HK-2 (cell line): ENCODE measurements at regions not wholly inside any gene's neighbourhood (a gene's known extent, or its start where the extent isn't known, plus 50 kb on each side); places are given as distances from the start of the nearest gene placed in this dataset.
"Not testable (repeated sequence)": the region's sequence is repeated elsewhere in the genome, so short reads cannot be mapped to it uniquely, and the experiment has no call there.

Experiments
- DNase-seq: peaks from one replicate; pipeline ENCODE4 v3.0.0-alpha.2; 2018; ENCODE audit not compliant: unreplicated experiment

DNA sequence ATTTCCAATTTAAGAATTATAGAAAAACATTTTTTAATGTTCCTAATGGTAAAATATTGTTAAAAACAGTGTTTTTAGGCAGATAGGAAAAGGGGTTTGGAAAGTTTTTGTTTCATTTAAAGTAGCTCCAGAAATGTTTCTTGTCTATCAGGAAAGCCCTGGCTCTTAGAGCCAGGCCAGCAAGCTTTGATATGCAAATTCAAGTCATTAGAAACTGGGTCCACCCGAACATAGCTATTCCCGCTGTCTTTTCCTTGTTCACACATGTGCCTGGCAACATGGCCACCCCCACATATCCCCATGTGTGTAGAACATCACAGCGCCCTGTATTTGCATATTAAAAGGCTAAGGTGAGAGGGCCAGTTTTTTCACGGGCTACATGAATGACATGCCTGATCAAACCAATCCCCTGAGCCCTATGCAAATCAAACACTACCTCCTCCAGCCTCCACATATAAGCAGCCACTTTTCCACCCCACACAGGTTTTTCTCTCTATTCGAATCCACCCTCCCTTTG, 925.3 kb upstream of the CDH10 start:
- no peak for DNase-seq

GRCh38 chr5:25568989-25569625, 924.3 kb upstream of the CDH10 start:
- DNase-seq, result no peak

- DNase-seq, result no peak
Observed at GRCh38 chr5:25568294-25568693, 923.5 kb upstream of the CDH10 start.

GRCh38 chr5:25567881-25568280, 923.1 kb upstream of the CDH10 start:
- DNase-seq, result no peak

GRCh38 chr5:25562656-25563055, 917.9 kb upstream of the CDH10 start:
- no peak for DNase-seq

- no peak for DNase-seq
Observed at GRCh38 chr5:25554077-25554476, 909.3 kb upstream of the CDH10 start.

GRCh38 chr5:25552871-25553481, 908.2 kb upstream of the CDH10 start:
- no peak for DNase-seq

DNA sequence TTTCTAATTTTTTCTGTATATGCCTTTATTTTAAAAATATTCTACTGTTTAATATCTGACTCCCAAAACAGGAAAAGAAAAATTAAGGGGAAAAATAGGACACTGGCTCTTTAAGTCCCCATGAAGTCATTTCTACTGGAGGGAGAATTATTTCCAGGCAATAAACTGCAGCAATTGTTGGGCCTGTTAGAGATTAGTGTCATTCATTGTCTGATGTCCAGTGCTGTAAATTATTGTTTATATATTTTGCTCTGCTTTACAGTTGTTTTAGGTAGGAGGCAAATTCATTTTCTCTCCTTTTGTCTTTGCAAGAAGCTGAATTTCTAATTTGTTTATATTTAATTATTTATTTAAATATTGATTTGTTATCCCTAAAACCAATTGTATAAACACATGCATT, 906.0 kb upstream of the CDH10 start:
- DNase-seq, result no peak

- peak; percentile 11 for DNase-seq
Observed at GRCh38 chr5:25544652-25545249, 900.0 kb upstream of the CDH10 start.

DNA sequence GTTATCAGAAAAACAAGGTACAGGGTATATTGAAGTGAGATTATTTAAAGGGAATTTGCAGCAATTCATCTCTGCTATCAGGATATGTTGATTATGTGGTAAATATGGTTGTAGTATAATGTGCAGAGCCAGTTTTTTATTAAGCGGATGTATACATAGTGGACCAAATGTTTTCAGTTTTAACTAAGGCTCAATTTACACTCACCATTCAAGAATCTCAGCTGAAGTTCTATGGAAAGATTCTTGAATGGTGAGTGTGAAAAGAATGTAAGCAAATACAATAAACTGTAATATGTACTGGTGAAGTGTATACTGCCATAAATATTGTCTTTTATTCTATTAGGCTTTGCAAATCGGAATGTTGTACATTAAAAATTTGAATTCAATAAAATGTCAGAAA, 895.9 kb upstream of the CDH10 start:
- no peak for DNase-seq

- no peak for DNase-seq
Observed at GRCh38 chr5:25539536-25539935, 894.8 kb upstream of the CDH10 start.

DNA sequence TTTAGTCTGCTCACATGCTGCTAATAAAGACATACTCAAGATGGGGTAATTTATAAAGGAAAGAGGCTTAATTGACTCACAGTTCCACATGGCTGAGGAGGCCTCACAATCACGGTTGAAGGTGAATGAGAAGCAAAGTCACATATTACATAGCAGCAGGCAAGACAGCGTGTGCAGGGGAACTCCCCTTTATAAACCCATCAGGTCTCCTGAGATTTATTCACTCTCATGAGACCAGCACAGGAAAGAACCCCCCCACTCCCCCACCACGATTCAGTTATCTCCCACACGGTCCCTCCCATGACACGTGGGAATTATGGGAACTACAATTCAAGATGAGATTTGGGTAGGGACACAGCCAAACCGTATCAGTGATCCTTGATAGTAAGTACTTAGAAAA, 891.7 kb upstream of the CDH10 start:
- DNase-seq, result not testable (repeated sequence)

DNA sequence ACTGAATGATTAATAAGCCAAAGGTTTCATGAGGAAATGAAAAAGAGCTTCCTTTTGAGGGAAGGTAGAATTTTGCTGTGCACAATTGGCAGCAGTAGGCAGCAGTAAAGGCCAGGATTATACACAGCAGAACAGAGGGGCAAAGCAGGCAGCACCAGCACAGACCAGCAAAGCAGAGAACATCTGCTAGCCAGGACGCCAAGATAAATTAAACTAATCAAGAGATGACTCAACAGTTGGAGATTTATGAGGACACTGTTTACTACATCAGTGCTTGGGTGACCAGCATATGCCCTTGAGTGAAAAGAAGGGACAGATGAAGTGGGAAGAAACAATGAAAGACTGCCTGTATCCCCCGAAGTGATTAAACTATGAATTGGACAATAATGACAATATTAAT, 871.4 kb upstream of the CDH10 start:
- DNase-seq, result no peak

- no peak for DNase-seq
Observed at GRCh38 chr5:25515525-25515924, 870.7 kb upstream of the CDH10 start.

DNA sequence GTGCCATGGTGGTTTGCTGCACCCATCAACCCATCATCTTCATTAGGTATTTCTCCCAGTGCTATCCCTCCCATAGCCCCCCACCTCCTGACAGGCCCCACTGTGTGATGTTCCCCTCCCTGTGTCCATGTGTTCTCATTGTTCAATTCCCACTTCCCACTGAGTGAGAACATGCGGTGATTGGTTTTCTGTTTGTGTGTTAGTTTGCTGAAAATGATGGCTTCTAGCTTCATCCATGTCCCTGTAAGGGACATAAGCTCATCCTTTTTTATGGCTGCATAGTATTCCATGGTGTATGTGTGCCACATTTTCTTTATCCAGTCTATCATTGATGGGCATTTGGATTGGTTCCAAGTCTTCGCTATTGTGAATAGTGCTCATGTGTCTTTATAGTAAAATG, 865.9 kb upstream of the CDH10 start:
- DNase-seq, result not testable (repeated sequence)

DNA sequence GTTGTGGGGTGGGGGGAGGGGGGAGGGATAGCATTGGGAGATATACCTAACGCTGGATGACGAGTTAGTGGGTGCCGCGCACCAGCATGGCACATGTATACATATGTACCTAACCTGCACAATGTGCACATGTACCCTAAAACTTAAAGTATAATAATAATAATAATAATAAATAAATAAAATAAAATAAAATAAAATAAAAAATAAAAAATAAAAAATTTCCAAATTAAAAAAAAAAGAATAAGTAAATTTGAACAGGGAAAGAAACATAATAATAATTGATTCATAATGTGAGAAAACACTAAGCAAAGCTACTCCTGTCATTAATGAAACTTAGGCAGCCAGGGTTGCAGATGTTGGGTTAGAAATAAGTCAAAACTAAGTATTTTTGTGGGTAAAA, 863.2 kb upstream of the CDH10 start:
- not testable (repeated sequence) for DNase-seq

GRCh38 chr5:25500635-25501034, 855.9 kb upstream of the CDH10 start:
- DNase-seq, result no peak

- no peak for DNase-seq
Observed at GRCh38 chr5:25489834-25490538, 845.2 kb upstream of the CDH10 start.

GRCh38 chr5:25488119-25488518, 843.3 kb upstream of the CDH10 start:
- no peak for DNase-seq

DNA sequence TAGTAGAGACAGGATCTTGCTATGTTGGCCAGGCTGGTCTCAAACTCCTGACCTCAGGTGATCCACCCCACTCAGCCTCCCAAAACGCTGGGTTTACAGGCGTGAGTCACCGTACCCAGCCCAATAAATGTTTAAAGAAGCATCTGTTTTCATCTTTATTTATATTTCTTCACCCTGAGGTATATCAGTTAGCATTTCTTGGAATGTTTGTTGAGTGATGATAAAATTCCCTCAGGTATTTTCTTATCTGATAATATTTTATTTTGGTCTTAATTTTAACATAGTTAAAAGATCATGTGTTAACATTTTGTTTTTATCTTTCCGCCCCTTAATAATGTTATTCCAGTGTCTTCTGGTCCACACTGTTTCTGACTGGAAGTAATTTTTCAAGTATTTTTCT, 839.6 kb upstream of the CDH10 start:
- no peak for DNase-seq

- DNase-seq, result no peak
Observed at GRCh38 chr5:25481463-25481862, 836.7 kb upstream of the CDH10 start.

DNA sequence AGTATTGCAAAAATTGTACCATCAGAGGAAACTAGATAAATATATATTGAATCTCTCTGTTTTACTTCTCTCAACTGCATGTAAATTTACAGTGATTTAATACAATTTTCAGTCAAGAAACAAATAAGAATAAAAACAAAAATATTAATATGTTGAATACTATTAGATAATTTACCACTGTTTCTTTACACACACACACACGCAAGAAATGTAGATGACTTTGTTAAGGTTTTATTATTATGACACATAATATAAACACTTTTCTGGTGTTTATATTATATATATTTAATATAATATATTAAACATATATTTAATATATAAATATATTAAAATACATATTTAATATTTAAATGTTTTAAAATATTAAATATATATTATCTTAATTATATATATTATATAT, 814.3 kb upstream of the CDH10 start:
- DNase-seq, result no peak

DNA sequence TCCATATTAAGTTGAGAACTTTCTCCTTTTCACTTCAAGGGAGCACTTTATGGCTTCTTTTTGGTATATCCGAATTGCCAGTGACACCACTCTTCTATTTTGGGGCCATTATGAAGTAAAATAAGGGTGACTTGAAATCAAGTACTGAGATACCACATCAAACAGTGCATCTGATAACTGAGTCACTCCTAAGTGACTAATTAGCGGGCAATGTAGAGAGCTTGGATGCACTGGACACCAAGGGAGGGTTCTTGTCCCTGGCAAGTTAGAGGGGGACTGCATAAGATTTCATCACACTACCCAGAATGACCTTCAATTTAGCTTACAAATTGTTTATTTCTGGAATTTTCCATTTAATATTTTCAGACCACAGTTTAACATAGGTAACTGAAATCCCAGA, 813.9 kb upstream of the CDH10 start:
- DNase-seq, result no peak
